ENCODE measurements at regions not wholly inside any gene's neighbourhood (a gene's known extent, or its start where the extent isn't known, plus 50 kb on each side); places are given as distances from the start of the nearest gene placed in this dataset.

GRCh38 chr12:15056218-15056617 is 83.4 kb downstream of the PDE6H start:
- H3K27ac ChIP-seq: no peak overlapping the region
- no peaks in the 10 kb centered on the region for H3K27me3 ChIP-seq
- TF ChIP-seq CTCF (IDR thresholded peaks at IDR 0.05): no peak
- DNase-seq: no peak
- intact Hi-C loops (cut with DNase I; ENCODE audit: low total_unique reads): no loop called here
- peaks cover 0 to 4% (median 0%) of the 10 kb centered on the region in 4 donors for H3K4me1 ChIP-seq
- no peaks in the 10 kb centered on the region for H3K9me3 ChIP-seq
- H3K4me3 ChIP-seq: no peak overlapping the region
- H3K36me3 ChIP-seq: no peaks in the 10 kb centered on the region

All from tibial artery (tissue), 4 donors.